Activated CD8-positive, alpha-beta memory T cell treated with anti-CD3 and anti-CD28 coated beads, Interleukin-2, amount 50 U/mL, for 24 hours (primary cell): ENCODE measurements at regions not wholly inside any gene's neighbourhood (a gene's known extent, or its start where the extent isn't known, plus 50 kb on each side); places are given as distances from the start of the nearest gene placed in this dataset.
"Not testable (repeated sequence)": the region's sequence is repeated elsewhere in the genome, so short reads cannot be mapped to it uniquely, and the experiment has no call there.

Experiments
- DNase-seq: peaks from one replicate; pipeline ENCODE4 v3.0.0-alpha.2; 2020; ENCODE audit errors: extremely low read depth

- no peak for DNase-seq
These were observed 1063.9 kb upstream of the ACO1 start for GRCh38 chr9:31320494-31320893.

GRCh38 chr9:31321256-31321655, 1063.2 kb upstream of the ACO1 start:
- no peak for DNase-seq

- no peak for DNase-seq
These were observed 1062.8 kb upstream of the ACO1 start for GRCh38 chr9:31321686-31322085.

- no peak for DNase-seq
These were observed 1060.6 kb upstream of the ACO1 start for GRCh38 chr9:31323726-31324444.

- no peak for DNase-seq
These were observed 1058.7 kb upstream of the ACO1 start for GRCh38 chr9:31325778-31326177.

GRCh38 chr9:31326883-31327282, 1057.6 kb upstream of the ACO1 start:
- not testable (repeated sequence) for DNase-seq

- DNase-seq = no peak
These were observed 1049.5 kb upstream of the ACO1 start for GRCh38 chr9:31334837-31335528.

- DNase-seq = no peak
These were observed 1048.8 kb upstream of the ACO1 start for GRCh38 chr9:31335529-31336234.

GRCh38 chr9:31336386-31336785, 1048.1 kb upstream of the ACO1 start:
- no peak for DNase-seq

- no peak for DNase-seq
These were observed 1047.6 kb upstream of the ACO1 start for GRCh38 chr9:31336841-31337240.

GRCh38 chr9:31347082-31347617, 1037.3 kb upstream of the ACO1 start:
- DNase-seq = no peak

GRCh38 chr9:31355159-31355882, 1029.1 kb upstream of the ACO1 start:
- DNase-seq = no peak

- no peak for DNase-seq
These were observed 1028.5 kb upstream of the ACO1 start for GRCh38 chr9:31355965-31356364.

GRCh38 chr9:31359071-31359470, 1025.4 kb upstream of the ACO1 start:
- DNase-seq = no peak

GRCh38 chr9:31364171-31364570, 1020.3 kb upstream of the ACO1 start:
- no peak for DNase-seq

GRCh38 chr9:31372799-31373587, 1011.5 kb upstream of the ACO1 start:
- no peak for DNase-seq

- no peak for DNase-seq
These were observed 1007.1 kb upstream of the ACO1 start for GRCh38 chr9:31377358-31377757.

- DNase-seq = no peak
These were observed 995.8 kb upstream of the ACO1 start for GRCh38 chr9:31388660-31389059.

GRCh38 chr9:31389075-31389474, 995.4 kb upstream of the ACO1 start:
- DNase-seq = no peak

GRCh38 chr9:31390403-31391025, 993.9 kb upstream of the ACO1 start:
- DNase-seq = no peak

GRCh38 chr9:31393240-31393639, 991.2 kb upstream of the ACO1 start:
- DNase-seq = no peak
